Activated CD8-positive, alpha-beta memory T cell treated with anti-CD3 and anti-CD28 coated beads for 24 hours (primary cell): ENCODE measurements at regions not wholly inside any gene's neighbourhood (a gene's known extent, or its start where the extent isn't known, plus 50 kb on each side); places are given as distances from the start of the nearest gene placed in this dataset.
"Not testable (repeated sequence)": the region's sequence is repeated elsewhere in the genome, so short reads cannot be mapped to it uniquely, and the experiment has no call there.

ENCODE experiments used
- DNase-seq: peaks from one replicate; pipeline ENCODE4 v3.0.0-alpha.2; 2020

- DNase-seq: no peak
These were observed 123.3 kb downstream of the KCNA5 start for GRCh38 chr12:5166976-5167375.

- no peak for DNase-seq
These were observed 124.5 kb downstream of the KCNA5 start for GRCh38 chr12:5168148-5168547.

GRCh38 chr12:5170844-5171243, 127.2 kb downstream of the KCNA5 start:
- DNase-seq: no peak

GRCh38 chr12:5171701-5172100, 128.0 kb downstream of the KCNA5 start:
- no peak for DNase-seq

GRCh38 chr12:5172886-5173285, 129.2 kb downstream of the KCNA5 start:
- no peak for DNase-seq

GRCh38 chr12:5173511-5174011, 129.9 kb downstream of the KCNA5 start:
- no peak for DNase-seq

GRCh38 chr12:5175415-5175814, 131.7 kb downstream of the KCNA5 start:
- DNase-seq: not testable (repeated sequence)

- DNase-seq: no peak
These were observed 132.4 kb downstream of the KCNA5 start for GRCh38 chr12:5176036-5176435.

GRCh38 chr12:5177096-5177495, 133.4 kb downstream of the KCNA5 start:
- no peak for DNase-seq

- DNase-seq: no peak
These were observed 134.1 kb downstream of the KCNA5 start for GRCh38 chr12:5177731-5178130.

GRCh38 chr12:5178571-5178970, 134.9 kb downstream of the KCNA5 start:
- no peak for DNase-seq

GRCh38 chr12:5180496-5180895, 136.8 kb downstream of the KCNA5 start:
- DNase-seq: no peak

- DNase-seq: no peak
These were observed 140.5 kb downstream of the KCNA5 start for GRCh38 chr12:5184186-5184585.

- no peak for DNase-seq
These were observed 141.9 kb downstream of the KCNA5 start for GRCh38 chr12:5185435-5186069.

GRCh38 chr12:5186715-5187114, 143.0 kb downstream of the KCNA5 start:
- no peak for DNase-seq

GRCh38 chr12:5187136-5187535, 143.5 kb downstream of the KCNA5 start:
- no peak for DNase-seq

- no peak for DNase-seq
These were observed 144.8 kb downstream of the KCNA5 start for GRCh38 chr12:5188472-5188871.

- DNase-seq: no peak
These were observed 145.5 kb downstream of the KCNA5 start for GRCh38 chr12:5189173-5189572.

GRCh38 chr12:5191803-5192538, 148.3 kb downstream of the KCNA5 start:
- DNase-seq: no peak

- DNase-seq: no peak
These were observed 149.0 kb downstream of the KCNA5 start for GRCh38 chr12:5192726-5193125.

GRCh38 chr12:5194306-5194705, 150.6 kb downstream of the KCNA5 start:
- DNase-seq: no peak

- DNase-seq: no peak
These were observed 151.6 kb downstream of the KCNA5 start for GRCh38 chr12:5195244-5195643.

- no peak for DNase-seq
These were observed 152.0 kb downstream of the KCNA5 start for GRCh38 chr12:5195691-5196090.

- no peak for DNase-seq
These were observed 153.5 kb downstream of the KCNA5 start for GRCh38 chr12:5197131-5197530.

- no peak for DNase-seq
These were observed 154.0 kb downstream of the KCNA5 start for GRCh38 chr12:5197656-5198055.
